ENCODE measurements at regions not wholly inside any gene's neighbourhood (a gene's known extent, or its start where the extent isn't known, plus 50 kb on each side); places are given as distances from the start of the nearest gene placed in this dataset.
"Not testable (repeated sequence)": the region's sequence is repeated elsewhere in the genome, so short reads cannot be mapped to it uniquely, and the experiment has no call there.

GRCh38 chr5:99169309-99169708 lies 240.5 kb upstream of the CHD1 start:
- H2AFZ ChIP-seq (ENCODE audit: low read length), result 0 out of 2 replicates have a peak overlapping the region, but pooled peaks have one; percentile 7
- ChIA-PET POLR2A (ENCODE audit: unreplicated experiment) (no interaction called here), CTCF (interaction anchor here (0.6 to 0.7 kb wide), 2 partner anchors 108 to 1279 kb away, joined by 3 read pairs; no protein-coding TSS in a partner anchor)
- DNase-seq, result peak; percentile 47
- no peak overlapping the region for H3K4me2 ChIP-seq (ENCODE audit: low read length)
- H3K4me1 ChIP-seq (ENCODE audit: insufficient read depth, low read length), result no peaks in the 10 kb centered on the region
- H4K20me1 ChIP-seq (ENCODE audit: low read length), result no peaks in the 10 kb centered on the region
- TF ChIP-seq EZH2phosphoT487 (IDR thresholded peaks at IDR 0.05; ENCODE audit: borderline replicate concordance, low read length), result no peak
- TF ChIP-seq, protein P1, sequence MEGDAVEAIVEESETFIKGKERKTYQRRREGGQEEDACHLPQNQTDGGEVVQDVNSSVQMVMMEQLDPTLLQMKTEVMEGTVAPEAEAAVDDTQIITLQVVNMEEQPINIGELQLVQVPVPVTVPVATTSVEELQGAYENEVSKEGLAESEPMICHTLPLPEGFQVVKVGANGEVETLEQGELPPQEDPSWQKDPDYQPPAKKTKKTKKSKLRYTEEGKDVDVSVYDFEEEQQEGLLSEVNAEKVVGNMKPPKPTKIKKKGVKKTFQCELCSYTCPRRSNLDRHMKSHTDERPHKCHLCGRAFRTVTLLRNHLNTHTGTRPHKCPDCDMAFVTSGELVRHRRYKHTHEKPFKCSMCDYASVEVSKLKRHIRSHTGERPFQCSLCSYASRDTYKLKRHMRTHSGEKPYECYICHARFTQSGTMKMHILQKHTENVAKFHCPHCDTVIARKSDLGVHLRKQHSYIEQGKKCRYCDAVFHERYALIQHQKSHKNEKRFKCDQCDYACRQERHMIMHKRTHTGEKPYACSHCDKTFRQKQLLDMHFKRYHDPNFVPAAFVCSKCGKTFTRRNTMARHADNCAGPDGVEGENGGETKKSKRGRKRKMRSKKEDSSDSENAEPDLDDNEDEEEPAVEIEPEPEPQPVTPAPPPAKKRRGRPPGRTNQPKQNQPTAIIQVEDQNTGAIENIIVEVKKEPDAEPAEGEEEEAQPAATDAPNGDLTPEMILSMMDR (conservative IDR thresholded peaks at IDR 0.05; ENCODE audit: low read depth, low read length), result peak; percentile 67
- no peak overlapping the region for H3K4me3 ChIP-seq (ENCODE audit: low read length)
- H3K79me2 ChIP-seq (ENCODE audit: low read length), result no peaks in the 10 kb centered on the region
- no TSS peak for BruUV-seq (replicated peaks)
- H3K27me3 ChIP-seq (ENCODE audit: low read length), result peaks cover 11% of the 10 kb centered on the region; the same call in 1 of the 2 replicates
- H3K9me3 ChIP-seq (ENCODE audit: low read length), result no peaks in the 10 kb centered on the region
- H3K36me3 ChIP-seq (ENCODE audit: low read depth, low read length), result no peaks in the 10 kb centered on the region
- no peaks in the 10 kb centered on the region for H3F3A ChIP-seq (ENCODE audit: low read length, unreplicated experiment)
- H3K9ac ChIP-seq (ENCODE audit: low read length), result no peak overlapping the region
- peak; percentile 54 for ATAC-seq
- intact Hi-C loops (cut with micrococcal nuclease), result loop anchor here (2.0 to 5.0 kb wide), 2 partner anchors 533 to 1141 kb away; no protein-coding TSS in a partner anchor
- H3K9me2 ChIP-seq (replicated peaks; ENCODE audit: low read length), result no peaks in the 10 kb centered on the region
- no peak overlapping the region for H3K27ac ChIP-seq (ENCODE audit: low read length)

- H3K27me3 ChIP-seq (ENCODE audit: low read length); H3K9ac ChIP-seq (ENCODE audit: low read length); H2AFZ ChIP-seq (ENCODE audit: low read length); H3K9me3 ChIP-seq (ENCODE audit: low read length); intact Hi-C loops (cut with micrococcal nuclease); H3K79me2 ChIP-seq (ENCODE audit: low read length); H3K9me2 ChIP-seq (replicated peaks; ENCODE audit: low read length); DNase-seq; H3F3A ChIP-seq (ENCODE audit: low read length, unreplicated experiment); ATAC-seq; H3K4me2 ChIP-seq (ENCODE audit: low read length); POLR2A ChIA-PET (ENCODE audit: unreplicated experiment); BruUV-seq (replicated peaks); H3K4me1 ChIP-seq (ENCODE audit: insufficient read depth, low read length); CTCF ChIA-PET; H4K20me1 ChIP-seq (ENCODE audit: low read length); H3K36me3 ChIP-seq (ENCODE audit: low read depth, low read length); H3K4me3 ChIP-seq (ENCODE audit: low read length); H3K27ac ChIP-seq (ENCODE audit: low read length): not testable (repeated sequence)
Observed at GRCh38 chr5:99161538-99161937, 232.7 kb upstream of the CHD1 start.

- ChIA-PET POLR2A (ENCODE audit: unreplicated experiment) (no interaction called here), CTCF (no interaction called here)
- Histone ChIP-seq H3K27me3 (ENCODE audit: low read length) (peaks cover 6% of the 10 kb centered on the region; the same call in 1 of the 2 replicates), H3K4me1 (ENCODE audit: insufficient read depth, low read length) (no peaks in the 10 kb centered on the region), H3K36me3 (ENCODE audit: low read depth, low read length) (no peaks in the 10 kb centered on the region), H3F3A (ENCODE audit: low read length, unreplicated experiment) (no peaks in the 10 kb centered on the region), H4K20me1 (ENCODE audit: low read length) (no peaks in the 10 kb centered on the region), H3K9ac (ENCODE audit: low read length) (no peak overlapping the region), H2AFZ (ENCODE audit: low read length) (no peak overlapping the region), H3K27ac (ENCODE audit: low read length) (no peak overlapping the region), H3K4me3 (ENCODE audit: low read length) (no peak overlapping the region), H3K4me2 (ENCODE audit: low read length) (no peak overlapping the region), H3K9me2 (replicated peaks; ENCODE audit: low read length) (no peaks in the 10 kb centered on the region), H3K79me2 (ENCODE audit: low read length) (no peaks in the 10 kb centered on the region), H3K9me3 (ENCODE audit: low read length) (no peaks in the 10 kb centered on the region)
- ATAC-seq, result no peak
- BruUV-seq (replicated peaks), result no TSS peak
- no peak for DNase-seq
- TF ChIP-seq, protein P1 (conservative IDR thresholded peaks at IDR 0.05; ENCODE audit: low read depth, low read length), result no peak
- TF ChIP-seq EZH2phosphoT487 (IDR thresholded peaks at IDR 0.05; ENCODE audit: borderline replicate concordance, low read length) (no peak), EZH2 (IDR thresholded peaks at IDR 0.05; ENCODE audit: low read length, unreplicated experiment) (no peak)
- intact Hi-C loops (cut with micrococcal nuclease), result no loop called here
Observed at GRCh38 chr5:99156688-99157087, 227.9 kb upstream of the CHD1 start.

DNA sequence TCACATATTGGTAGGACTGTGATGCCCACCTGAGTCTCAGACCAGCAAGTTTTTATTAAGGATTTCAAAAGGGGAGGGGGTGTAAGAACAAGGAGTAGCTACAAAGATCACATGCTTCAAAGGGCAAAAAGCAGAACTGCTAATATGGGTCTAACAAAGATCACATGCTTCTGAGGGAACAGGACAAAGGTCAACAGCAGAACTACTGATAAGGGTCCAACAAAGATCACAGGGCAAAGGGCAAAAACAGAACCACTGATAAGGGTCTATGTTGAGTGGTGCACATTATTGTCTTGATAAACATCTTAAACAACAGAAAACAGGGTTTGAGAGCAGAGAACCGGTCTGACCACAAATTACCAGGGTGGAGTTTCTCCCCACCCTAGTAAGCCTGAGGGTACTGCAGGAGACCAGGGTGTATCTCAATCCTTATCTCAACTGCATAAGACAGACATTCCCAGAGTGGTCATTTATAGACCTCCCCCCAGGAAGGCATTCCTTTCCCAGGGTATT lies 214.5 kb upstream of the CHD1 start:
- DNase-seq; H3K4me3 ChIP-seq (ENCODE audit: low read length); H3K9me2 ChIP-seq (replicated peaks; ENCODE audit: low read length); H3K27me3 ChIP-seq (ENCODE audit: low read length); H3K79me2 ChIP-seq (ENCODE audit: low read length); BruUV-seq (replicated peaks); H3K4me2 ChIP-seq (ENCODE audit: low read length); H3K9ac ChIP-seq (ENCODE audit: low read length); H3K9me3 ChIP-seq (ENCODE audit: low read length); H2AFZ ChIP-seq (ENCODE audit: low read length); POLR2A ChIA-PET (ENCODE audit: unreplicated experiment); CTCF ChIA-PET; H3F3A ChIP-seq (ENCODE audit: low read length, unreplicated experiment); ATAC-seq; H4K20me1 ChIP-seq (ENCODE audit: low read length); H3K27ac ChIP-seq (ENCODE audit: low read length); H3K4me1 ChIP-seq (ENCODE audit: insufficient read depth, low read length); intact Hi-C loops (cut with micrococcal nuclease); H3K36me3 ChIP-seq (ENCODE audit: low read depth, low read length): not testable (repeated sequence)

Data from PC-3 (cell line).